GM23248 (cell line): ENCODE measurements at regions not wholly inside any gene's neighbourhood (a gene's known extent, or its start where the extent isn't known, plus 50 kb on each side); places are given as distances from the start of the nearest gene placed in this dataset.

ENCODE experiments used
- DNase-seq: peaks from one replicate; pipeline ENCODE4 v3.0.0-alpha.2; 2015
- H2AFZ ChIP-seq: fragments of 200-600 bp; sonication (generic); 2 replicates; pipeline ENCODE4 v1.6.1; 2016; ENCODE audit warnings: antibody characterized with exemption
- H3F3A ChIP-seq: fragments of 200-600 bp; sonication (generic); 2 replicates; pipeline ENCODE4 v1.6.1; 2016; ENCODE audit warnings: mild to moderate bottlenecking, antibody characterized with exemption, mixed run types; ENCODE audit not compliant: insufficient read depth
- H3K27ac ChIP-seq: fragments of 200-600 bp; sonication (generic); 2 replicates; pipeline ENCODE4 v1.5.1; 2016; ENCODE audit warnings: mild to moderate bottlenecking
- H3K27me3 ChIP-seq: fragments of 200-600 bp; sonication (generic); replicated peaks from 2 replicates; pipeline ENCODE4 v1.6.1; 2016; ENCODE audit warnings: mild to moderate bottlenecking; ENCODE audit not compliant: insufficient read depth
- H3K36me3 ChIP-seq: fragments of 200-600 bp; sonication (generic); 2 replicates; pipeline ENCODE4 v1.6.1; 2016; ENCODE audit warnings: low read depth, mild to moderate bottlenecking
- H3K4me1 ChIP-seq: fragments of 200-600 bp; sonication (generic); 2 replicates; pipeline ENCODE4 v1.6.1; 2016; ENCODE audit warnings: mild to moderate bottlenecking; ENCODE audit not compliant: insufficient read depth
- H3K4me2 ChIP-seq: fragments of 200-600 bp; sonication (generic); one replicate; pipeline ENCODE4 v1.6.1; 2016; ENCODE audit warnings: mild to moderate bottlenecking; ENCODE audit not compliant: unreplicated experiment
- H3K4me3 ChIP-seq: fragments of 200-600 bp; sonication (generic); 2 replicates; pipeline ENCODE4 v1.5.1; 2016; ENCODE audit warnings: mild to moderate bottlenecking
- H3K79me2 ChIP-seq: fragments of 200-600 bp; sonication (generic); 2 replicates; pipeline ENCODE4 v1.6.1; 2016; ENCODE audit warnings: mild to moderate bottlenecking; ENCODE audit not compliant: insufficient read depth
- H3K9ac ChIP-seq: fragments of 200-600 bp; sonication (generic); 2 replicates; pipeline ENCODE4 v1.6.1; 2016; ENCODE audit warnings: mild to moderate bottlenecking
- H3K9me2 ChIP-seq: fragments of 200-600 bp; sonication (generic); 2 replicates; pipeline ENCODE4 v1.6.1; 2016; ENCODE audit warnings: mixed run types, mild to moderate bottlenecking, moderate library complexity; ENCODE audit not compliant: insufficient read depth
- H3K9me3 ChIP-seq: fragments of 200-600 bp; sonication (generic); one replicate; pipeline ENCODE4 v1.6.1; 2017; ENCODE audit warnings: low read depth
- H4K20me1 ChIP-seq: fragments of 200-600 bp; sonication (generic); 2 replicates; pipeline ENCODE4 v1.6.0; 2016; ENCODE audit not compliant: insufficient read depth
- EZH2 ChIP-seq: fragments of 200-600 bp; sonication (generic); IDR thresholded peaks from 2 replicates; pipeline ENCODE4 v1.6.1; 2018; ENCODE audit warnings: antibody characterized with exemption, mild to moderate bottlenecking; ENCODE audit not compliant: insufficient read depth, poor library complexity, severe bottlenecking
- EZH2phosphoT487 ChIP-seq: fragments of 200-600 bp; sonication (generic); IDR thresholded peaks from 2 replicates; pipeline ENCODE4 v1.6.1; 2018; ENCODE audit warnings: antibody characterized with exemption, moderate library complexity, mild to moderate bottlenecking, low read depth; ENCODE audit not compliant: insufficient read depth
- WGBS, 2 experiments: methylation state at CpG; one replicate each; pipeline ENCODE4 v1.1.6; 2015 to 2017; ENCODE audit warnings: low lambda C conversion rate in 2 of 2, low coverage in 1 of 2; ENCODE audit errors: missing lambda C conversion rate in 2 of 2; 5-methylcytosine and 5-hydroxymethylcytosine counted together
- in situ Hi-C: fragments of 300-500 bp; cut with MboI; formaldehyde crosslinking; loops from 2 replicates; pipeline ENCODE4 v1.15.0; 2020

GRCh38 chr2:129894616-129895015 is 84.8 kb upstream of the RAB6C start:
- H3K9ac ChIP-seq = no peak overlapping the region
- H3K79me2 ChIP-seq = no peaks in the 10 kb centered on the region
- H3K27ac ChIP-seq = no peak overlapping the region
- H3K9me3 ChIP-seq = no peaks in the 10 kb centered on the region
- DNase-seq = no peak
- H3K4me2 ChIP-seq = no peak overlapping the region
- no peaks in the 10 kb centered on the region for H4K20me1 ChIP-seq
- no peak overlapping the region for H2AFZ ChIP-seq
- in situ Hi-C loops = no loop called here
- no peaks in the 10 kb centered on the region for H3K4me1 ChIP-seq
- no peaks in the 10 kb centered on the region for H3K27me3 ChIP-seq
- H3K36me3 ChIP-seq = no peaks in the 10 kb centered on the region
- H3K9me2 ChIP-seq = no peaks in the 10 kb centered on the region
- 33 to 36% methylated on average over 6 to 8 of the region's 8 CpGs for WGBS, 2 experiments
- TF ChIP-seq EZH2 = no peak
- TF ChIP-seq EZH2phosphoT487 = no peak
- no peaks in the 10 kb centered on the region for H3F3A ChIP-seq
- no peak overlapping the region for H3K4me3 ChIP-seq

GRCh38 chr2:129895061-129895460 is 84.4 kb upstream of the RAB6C start:
- H3K4me2 ChIP-seq = no peak overlapping the region
- H3K9me3 ChIP-seq = no peaks in the 10 kb centered on the region
- H3K4me1 ChIP-seq = no peaks in the 10 kb centered on the region
- in situ Hi-C loops = no loop called here
- no peaks in the 10 kb centered on the region for H4K20me1 ChIP-seq
- no peaks in the 10 kb centered on the region for H3F3A ChIP-seq
- no peak overlapping the region for H3K9ac ChIP-seq
- H2AFZ ChIP-seq = no peak overlapping the region
- WGBS, 2 experiments = 33 to 48% methylated on average over 2 to 5 of the region's 5 CpGs
- no peak for DNase-seq
- H3K27me3 ChIP-seq = no peaks in the 10 kb centered on the region
- no peak overlapping the region for H3K4me3 ChIP-seq
- H3K36me3 ChIP-seq = no peaks in the 10 kb centered on the region
- no peaks in the 10 kb centered on the region for H3K9me2 ChIP-seq
- no peaks in the 10 kb centered on the region for H3K79me2 ChIP-seq
- no peak overlapping the region for H3K27ac ChIP-seq
- no peak for TF ChIP-seq EZH2
- TF ChIP-seq EZH2phosphoT487 = no peak

GRCh38 chr2:129895526-129896082 is 83.9 kb upstream of the RAB6C start:
- DNase-seq = no peak
- in situ Hi-C loops = no loop called here
- 45 to 47% methylated on average over 2 of the region's 2 CpGs for WGBS, 2 experiments
- Histone ChIP-seq H3K4me3 (no peak overlapping the region), H4K20me1 (no peaks in the 10 kb centered on the region), H3K4me1 (no peaks in the 10 kb centered on the region), H3F3A (no peaks in the 10 kb centered on the region), H3K9me2 (no peaks in the 10 kb centered on the region), H3K9me3 (no peaks in the 10 kb centered on the region), H2AFZ (no peak overlapping the region), H3K27ac (no peak overlapping the region), H3K9ac (no peak overlapping the region), H3K79me2 (no peaks in the 10 kb centered on the region), H3K36me3 (no peaks in the 10 kb centered on the region), H3K4me2 (no peak overlapping the region), H3K27me3 (no peaks in the 10 kb centered on the region)
- TF ChIP-seq EZH2 = no peak
- no peak for TF ChIP-seq EZH2phosphoT487

GRCh38 chr2:129896226-129897100 is 83.0 kb upstream of the RAB6C start:
- Histone ChIP-seq H3K4me1 (no peaks in the 10 kb centered on the region), H3K27me3 (no peaks in the 10 kb centered on the region), H3K36me3 (no peaks in the 10 kb centered on the region), H2AFZ (no peak overlapping the region), H3K9me3 (no peaks in the 10 kb centered on the region), H3K79me2 (no peaks in the 10 kb centered on the region), H3K9me2 (no peaks in the 10 kb centered on the region), H3K9ac (no peak overlapping the region), H3F3A (no peaks in the 10 kb centered on the region), H4K20me1 (no peaks in the 10 kb centered on the region), H3K4me2 (no peak overlapping the region), H3K4me3 (no peak overlapping the region), H3K27ac (no peak overlapping the region)
- DNase-seq = no peak
- TF ChIP-seq EZH2 (no peak), EZH2phosphoT487 (no peak)
- 39 to 47% methylated on average over 9 of the region's 9 CpGs for WGBS, 2 experiments
- in situ Hi-C loops = no loop called here
